Ishikawa (cell line): ENCODE measurements at regions not wholly inside any gene's neighbourhood (a gene's known extent, or its start where the extent isn't known, plus 50 kb on each side); places are given as distances from the start of the nearest gene placed in this dataset.

Experiments used
- CEBPB ChIP-seq: IDR thresholded peaks from 2 replicates; pipeline ENCODE4 v1.6.1; 2012
- CREB1 ChIP-seq: IDR thresholded peaks from 2 replicates; pipeline ENCODE4 v1.6.1; 2012; ENCODE audit warnings: low read depth
- EGR1 ChIP-seq: IDR thresholded peaks from 2 replicates; pipeline ENCODE4 v1.6.1; 2012
- EP300 ChIP-seq: IDR thresholded peaks from 2 replicates; pipeline ENCODE4 v1.6.1; 2012; ENCODE audit warnings: borderline replicate concordance
- FOXM1 ChIP-seq: IDR thresholded peaks from 2 replicates; pipeline ENCODE4 v1.6.1; 2012; ENCODE audit warnings: low read depth, borderline replicate concordance
- NFIC ChIP-seq: IDR thresholded peaks from 2 replicates; pipeline ENCODE4 v1.6.1; 2012
- RAD21 ChIP-seq: IDR thresholded peaks from 2 replicates; pipeline ENCODE4 v1.6.1; 2012; ENCODE audit warnings: low read depth
- TAF1 ChIP-seq: IDR thresholded peaks from 2 replicates; pipeline ENCODE4 v1.6.1; 2012; ENCODE audit warnings: low read depth, mild to moderate bottlenecking
- TCF12 ChIP-seq: IDR thresholded peaks from 2 replicates; pipeline ENCODE4 v1.6.1; 2012; ENCODE audit warnings: low read depth
- YY1 ChIP-seq: IDR thresholded peaks from 2 replicates; pipeline ENCODE4 v1.6.1; 2012; ENCODE audit warnings: low read depth
- TF ChIP-seq, protein P1 (sequence below): IDR thresholded peaks from 2 replicates; pipeline ENCODE4 v1.6.1; 2012; ENCODE audit warnings: low read depth, mild to moderate bottlenecking
- TF ChIP-seq, protein P2 (sequence below): IDR thresholded peaks from 2 replicates; pipeline ENCODE4 v1.6.1; 2012
- TF ChIP-seq, protein P3 (sequence below): IDR thresholded peaks from 2 replicates; pipeline ENCODE4 v1.6.1; 2012

DNA sequence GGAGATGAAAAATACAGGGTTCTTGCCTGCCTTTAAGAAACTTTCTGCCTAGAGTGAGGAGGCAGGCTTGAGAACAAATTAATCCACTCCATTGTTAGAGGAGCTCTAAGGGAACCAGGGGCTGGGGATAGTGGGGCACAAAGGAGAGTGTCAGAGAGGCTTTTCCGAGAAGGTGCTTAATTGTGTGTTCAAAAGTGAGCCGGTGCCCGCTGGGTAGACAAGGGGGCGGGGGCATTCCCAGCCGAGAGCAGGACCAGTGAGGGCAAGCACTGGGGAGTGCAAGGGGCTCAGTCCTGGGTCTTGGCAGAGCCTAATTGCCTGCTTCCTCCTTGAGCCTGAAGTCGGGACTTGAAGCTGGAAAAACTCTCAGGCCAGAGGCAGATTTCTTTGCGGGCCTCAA, 377.4 kb downstream of the ETNK1 start:
- no peak for TF ChIP-seq FOXM1
- TF ChIP-seq TAF1: no peak
- no peak for TF ChIP-seq EP300
- no peak for TF ChIP-seq CEBPB
- TF ChIP-seq, protein P1, sequence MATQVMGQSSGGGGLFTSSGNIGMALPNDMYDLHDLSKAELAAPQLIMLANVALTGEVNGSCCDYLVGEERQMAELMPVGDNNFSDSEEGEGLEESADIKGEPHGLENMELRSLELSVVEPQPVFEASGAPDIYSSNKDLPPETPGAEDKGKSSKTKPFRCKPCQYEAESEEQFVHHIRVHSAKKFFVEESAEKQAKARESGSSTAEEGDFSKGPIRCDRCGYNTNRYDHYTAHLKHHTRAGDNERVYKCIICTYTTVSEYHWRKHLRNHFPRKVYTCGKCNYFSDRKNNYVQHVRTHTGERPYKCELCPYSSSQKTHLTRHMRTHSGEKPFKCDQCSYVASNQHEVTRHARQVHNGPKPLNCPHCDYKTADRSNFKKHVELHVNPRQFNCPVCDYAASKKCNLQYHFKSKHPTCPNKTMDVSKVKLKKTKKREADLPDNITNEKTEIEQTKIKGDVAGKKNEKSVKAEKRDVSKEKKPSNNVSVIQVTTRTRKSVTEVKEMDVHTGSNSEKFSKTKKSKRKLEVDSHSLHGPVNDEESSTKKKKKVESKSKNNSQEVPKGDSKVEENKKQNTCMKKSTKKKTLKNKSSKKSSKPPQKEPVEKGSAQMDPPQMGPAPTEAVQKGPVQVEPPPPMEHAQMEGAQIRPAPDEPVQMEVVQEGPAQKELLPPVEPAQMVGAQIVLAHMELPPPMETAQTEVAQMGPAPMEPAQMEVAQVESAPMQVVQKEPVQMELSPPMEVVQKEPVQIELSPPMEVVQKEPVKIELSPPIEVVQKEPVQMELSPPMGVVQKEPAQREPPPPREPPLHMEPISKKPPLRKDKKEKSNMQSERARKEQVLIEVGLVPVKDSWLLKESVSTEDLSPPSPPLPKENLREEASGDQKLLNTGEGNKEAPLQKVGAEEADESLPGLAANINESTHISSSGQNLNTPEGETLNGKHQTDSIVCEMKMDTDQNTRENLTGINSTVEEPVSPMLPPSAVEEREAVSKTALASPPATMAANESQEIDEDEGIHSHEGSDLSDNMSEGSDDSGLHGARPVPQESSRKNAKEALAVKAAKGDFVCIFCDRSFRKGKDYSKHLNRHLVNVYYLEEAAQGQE: no peak
- TF ChIP-seq NFIC: no peak
- TF ChIP-seq YY1: no peak
- no peak for TF ChIP-seq CREB1
- no peak for TF ChIP-seq EGR1
- TF ChIP-seq, protein P2, sequence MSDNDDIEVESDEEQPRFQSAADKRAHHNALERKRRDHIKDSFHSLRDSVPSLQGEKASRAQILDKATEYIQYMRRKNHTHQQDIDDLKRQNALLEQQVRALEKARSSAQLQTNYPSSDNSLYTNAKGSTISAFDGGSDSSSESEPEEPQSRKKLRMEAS: no peak
- no peak for TF ChIP-seq TCF12
- TF ChIP-seq RAD21: no peak
- TF ChIP-seq, protein P3, sequence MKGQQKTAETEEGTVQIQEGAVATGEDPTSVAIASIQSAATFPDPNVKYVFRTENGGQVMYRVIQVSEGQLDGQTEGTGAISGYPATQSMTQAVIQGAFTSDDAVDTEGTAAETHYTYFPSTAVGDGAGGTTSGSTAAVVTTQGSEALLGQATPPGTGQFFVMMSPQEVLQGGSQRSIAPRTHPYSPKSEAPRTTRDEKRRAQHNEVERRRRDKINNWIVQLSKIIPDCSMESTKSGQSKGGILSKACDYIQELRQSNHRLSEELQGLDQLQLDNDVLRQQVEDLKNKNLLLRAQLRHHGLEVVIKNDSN: no peak
